HCT116 (cell line): ENCODE measurements at regions not wholly inside any gene's neighbourhood (a gene's known extent, or its start where the extent isn't known, plus 50 kb on each side); places are given as distances from the start of the nearest gene placed in this dataset.

Experiments used
- ATAC-seq: fragments of 200-7000 bp; cut with Tn5 transposase; 2 replicates; pipeline ENCODE4 v1.9.1; 2020; ENCODE audit warnings: mild to moderate bottlenecking, moderate library complexity
- BruUV-seq: library from RNA; stranded (reverse); fragments of 400-500 nt; replicated peaks from 2 replicates; lab custom pipeline; 2021; lab: Mats Ljungman, UMichigan
- CTCF ChIA-PET: fragments of 300-600 bp; sonication (Branson Sonifier 250); formaldehyde crosslinking; loops from one replicate; lab custom pipeline; 2021; ENCODE audit warnings: antibody characterized with exemption; lab: Charles Lee
- POLR2A ChIA-PET: fragments of 300-600, 350-600 bp; sonication (Branson Sonifier 250); formaldehyde crosslinking; loops from one replicate; lab custom pipeline; 2021; ENCODE audit warnings: antibody characterized with exemption; lab: Charles Lee
- RAD21 ChIA-PET, 2 experiments: fragments of 300-600 bp; sonication (Branson Sonifier 250); formaldehyde crosslinking; loops; one replicate each; lab custom pipeline; 2023; ENCODE audit warnings: low total read pairs in 2 of 2; ENCODE audit not compliant: uncharacterized antibody in 2 of 2, unreplicated experiment in 2 of 2, low non-redundant PET in 1 of 2; lab: Charles Lee
- DNase-seq: peaks from one replicate; pipeline ENCODE4 v3.0.0-alpha.2; 2010; ENCODE audit warnings: low read depth, low spot score
- H2AFZ ChIP-seq: fragments of 200-600 bp; shearing (Covaris generic), sonication (generic); 2 replicates; pipeline ENCODE4 v1.6.1; 2017; ENCODE audit warnings: low read depth, mixed run types, mixed read lengths, antibody characterized with exemption, low read length; ENCODE audit not compliant: poor library complexity, severe bottlenecking
- H3K27ac ChIP-seq: 2 replicates; pipeline ENCODE4 v1.5.1; 2012; ENCODE audit warnings: low read depth, low read length
- H3K27me3 ChIP-seq: fragments of 200-600 bp; sonication (generic); 2 replicates; pipeline ENCODE4 v1.6.1; 2016; ENCODE audit warnings: mixed run types, low read length, mixed read lengths; ENCODE audit not compliant: insufficient read depth
- H3K36me3 ChIP-seq, 2 experiments: fragments of 200-500 bp in 1 of 2; fragments of 200-600 bp in 1 of 2; sonication (Bioruptor generic) in 1 of 2; sonication (generic) in 1 of 2; 2 replicates each; pipeline versions ENCODE4 v1.5.1 to v1.6.1; 2014 to 2016; ENCODE audit warnings: low read length in 2 of 2, inconsistent platforms in 1 of 2, mixed read lengths in 1 of 2, mixed run types in 1 of 2; ENCODE audit not compliant: insufficient read depth in 2 of 2, control insufficient read depth in 1 of 2
- H3K4me1 ChIP-seq, 2 experiments: fragments of 200-600 bp in 1 of 2; sonication (generic) in 1 of 2; 2 replicates each; pipeline versions ENCODE4 v1.5.1 to v1.6.1; 2012 to 2017; ENCODE audit warnings: low read length in 2 of 2, inconsistent platforms in 1 of 2, mild to moderate bottlenecking in 1 of 2, mixed read lengths in 1 of 2, mixed run types in 1 of 2, moderate library complexity in 1 of 2; ENCODE audit not compliant: insufficient read depth in 2 of 2, control insufficient read depth in 1 of 2
- H3K4me2 ChIP-seq: fragments of 200-600 bp; sonication (generic); 2 replicates; pipeline ENCODE4 v1.6.1; 2017; ENCODE audit warnings: mixed run types, low read length, mixed read lengths
- H3K4me3 ChIP-seq, 2 experiments: fragments of 200-600 bp in 1 of 2; sonication (generic) in 1 of 2; replicated peaks in 1 of 2; 2 replicates each; pipeline ENCODE4 v1.5.1; 2011 to 2016; ENCODE audit warnings: low read length in 2 of 2, control low read depth in 1 of 2, low read depth in 1 of 2, mild to moderate bottlenecking in 1 of 2, mixed read lengths in 1 of 2, mixed run types in 1 of 2
- H3K79me2 ChIP-seq: fragments of 200-600 bp; sonication (generic); 2 replicates; pipeline ENCODE4 v1.6.1; 2017; ENCODE audit warnings: mild to moderate bottlenecking, mixed run types, low read length, moderate library complexity, mixed read lengths; ENCODE audit not compliant: insufficient read depth
- H3K9ac ChIP-seq: fragments of 200-600 bp; sonication (generic); 2 replicates; pipeline ENCODE4 v1.6.1; 2016; ENCODE audit warnings: low read length, mixed read lengths
- H3K9me2 ChIP-seq: fragments of 200-600 bp; sonication (generic), shearing (Covaris generic); 2 replicates; pipeline ENCODE4 v1.6.1; 2017; ENCODE audit warnings: mixed run types, mild to moderate bottlenecking, moderate library complexity; ENCODE audit not compliant: insufficient read depth
- H3K9me3 ChIP-seq, 2 experiments: fragments of 200-500 bp in 1 of 2; fragments of 200-600 bp in 1 of 2; sonication (Bioruptor generic) in 1 of 2; sonication (generic) in 1 of 2; 2 replicates each; pipeline ENCODE4 v1.6.1; 2014 to 2017; ENCODE audit warnings: low read length in 2 of 2, mixed read lengths in 2 of 2, inconsistent platforms in 1 of 2, low read depth in 1 of 2, mild to moderate bottlenecking in 1 of 2, mixed run types in 1 of 2, moderate library complexity in 1 of 2; ENCODE audit not compliant: control insufficient read depth in 1 of 2, insufficient read depth in 1 of 2
- H4K20me1 ChIP-seq: fragments of 200-600 bp; sonication (generic), shearing (Covaris generic); 2 replicates; pipeline ENCODE4 v1.6.1; 2017; ENCODE audit warnings: mixed run types, mild to moderate bottlenecking, moderate library complexity; ENCODE audit not compliant: insufficient read depth
- CEBPB ChIP-seq: IDR thresholded peaks from 2 replicates; pipeline ENCODE4 v1.6.1; 2012; ENCODE audit warnings: low read depth
- CTCF ChIP-seq, 3 experiments: fragments of 200-600 bp in 1 of 3; sonication (generic) in 1 of 3; IDR thresholded peaks in 2 of 3; conservative IDR thresholded peaks in 1 of 3; 2 replicates each; pipeline ENCODE4 v1.5.1; 2012 to 2017; ENCODE audit warnings: low read depth in 2 of 3, low read length in 2 of 3, antibody characterized with exemption in 1 of 3, borderline replicate concordance in 1 of 3, control low read depth in 1 of 3, mild to moderate bottlenecking in 1 of 3, mixed read lengths in 1 of 3, mixed run types in 1 of 3, moderate library complexity in 1 of 3; ENCODE audit not compliant: insufficient read depth in 1 of 3
- EZH2 ChIP-seq: fragments of 200-600 bp; sonication (generic); IDR thresholded peaks from 2 replicates; pipeline ENCODE4 v1.6.1; 2017; ENCODE audit warnings: antibody characterized with exemption, mixed run types
- POLR2A ChIP-seq: IDR thresholded peaks from 2 replicates; pipeline ENCODE4 v1.7.0; 2011; ENCODE audit warnings: borderline replicate concordance; ENCODE audit not compliant: insufficient read depth, insufficient read length; ENCODE audit errors: extremely low read depth
- REST ChIP-seq: IDR thresholded peaks from 2 replicates; pipeline ENCODE4 v1.6.1; 2012; ENCODE audit warnings: low read depth
- SIN3A ChIP-seq: IDR thresholded peaks from 2 replicates; pipeline ENCODE4 v1.6.1; 2012; ENCODE audit warnings: low read depth
- SRF ChIP-seq: IDR thresholded peaks from 2 replicates; pipeline ENCODE4 v1.6.1; 2012; ENCODE audit warnings: low read depth
- intact Hi-C: fragments of 100-400 bp; cut with micrococcal nuclease; formaldehyde crosslinking; loops from 2 replicates; pipeline ENCODE4 v1.10.0; 2022
- TF ChIP-seq, protein P1 (sequence below): IDR thresholded peaks from 2 replicates; pipeline ENCODE4 v1.6.1; 2011; ENCODE audit warnings: mild to moderate bottlenecking, low read length, moderate library complexity; ENCODE audit not compliant: insufficient replicate concordance; ENCODE audit errors: extremely low read depth

DNA sequence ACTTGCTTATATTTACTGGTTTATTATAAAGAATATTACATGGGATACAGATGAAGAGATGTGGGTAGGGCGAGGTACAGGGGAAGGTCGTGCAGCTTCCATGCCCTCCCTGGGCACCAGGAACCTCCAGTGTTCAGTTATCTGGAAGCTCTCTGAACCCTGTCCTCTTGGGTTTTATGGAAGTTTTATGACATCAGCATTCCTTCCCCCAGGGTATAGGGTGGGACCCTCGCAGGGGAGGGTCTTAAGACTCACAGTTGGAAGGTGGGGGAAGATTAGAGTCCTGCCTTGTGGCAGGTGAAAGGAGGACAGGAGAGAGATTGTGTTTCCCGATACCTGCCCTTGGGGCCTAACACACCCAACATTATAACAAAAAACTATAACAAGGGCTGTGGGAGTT lies 71.8 kb upstream of the NPAS1 start:
- no TSS peak for BruUV-seq
- RAD21 ChIA-PET, result no interaction called here
- no peak for ATAC-seq
- H3K4me3 ChIP-seq, result no peak overlapping the region
- CTCF ChIA-PET, result no interaction called here
- H3K9ac ChIP-seq, result no peak overlapping the region
- peaks cover 11 to 32% of the 10 kb centered on the region in 2 experiments for H3K4me1 ChIP-seq
- no peak overlapping the region for H3K27ac ChIP-seq
- intact Hi-C loops, result no loop called here
- POLR2A ChIA-PET, result no interaction called here
- peaks cover 59% of the 10 kb centered on the region for H3K79me2 ChIP-seq
- no peaks in the 10 kb centered on the region for H3K27me3 ChIP-seq
- no peak for DNase-seq
- no peak overlapping the region for H2AFZ ChIP-seq
- no peaks in the 10 kb centered on the region for H3K9me2 ChIP-seq
- H4K20me1 ChIP-seq, result no peaks in the 10 kb centered on the region
- no peaks in the 10 kb centered on the region for H3K9me3 ChIP-seq
- no peak overlapping the region for H3K4me2 ChIP-seq
- TF ChIP-seq REST (no peak), CTCF (IDR thresholded peaks at IDR 0.05 in 2 of 3, conservative IDR thresholded peaks at IDR 0.05 in 1 of 3; ENCODE audit: borderline replicate concordance in 1 of 3, insufficient read depth in 1 of 3, low read depth in 2 of 3, low read length in 2 of 3) (no peak), SIN3A (no peak), EZH2 (no peak), SRF (no peak), CEBPB (no peak), POLR2A (no peak)
- TF ChIP-seq, protein P1, sequence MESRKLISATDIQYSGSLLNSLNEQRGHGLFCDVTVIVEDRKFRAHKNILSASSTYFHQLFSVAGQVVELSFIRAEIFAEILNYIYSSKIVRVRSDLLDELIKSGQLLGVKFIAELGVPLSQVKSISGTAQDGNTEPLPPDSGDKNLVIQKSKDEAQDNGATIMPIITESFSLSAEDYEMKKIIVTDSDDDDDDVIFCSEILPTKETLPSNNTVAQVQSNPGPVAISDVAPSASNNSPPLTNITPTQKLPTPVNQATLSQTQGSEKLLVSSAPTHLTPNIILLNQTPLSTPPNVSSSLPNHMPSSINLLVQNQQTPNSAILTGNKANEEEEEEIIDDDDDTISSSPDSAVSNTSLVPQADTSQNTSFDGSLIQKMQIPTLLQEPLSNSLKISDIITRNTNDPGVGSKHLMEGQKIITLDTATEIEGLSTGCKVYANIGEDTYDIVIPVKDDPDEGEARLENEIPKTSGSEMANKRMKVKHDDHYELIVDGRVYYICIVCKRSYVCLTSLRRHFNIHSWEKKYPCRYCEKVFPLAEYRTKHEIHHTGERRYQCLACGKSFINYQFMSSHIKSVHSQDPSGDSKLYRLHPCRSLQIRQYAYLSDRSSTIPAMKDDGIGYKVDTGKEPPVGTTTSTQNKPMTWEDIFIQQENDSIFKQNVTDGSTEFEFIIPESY, result no peak
- H3K36me3 ChIP-seq, result no peaks in the 10 kb centered on the region; a peak in 1 of 4 replicates
